GM03348 (cell line): ENCODE measurements at regions not wholly inside any gene's neighbourhood (a gene's known extent, or its start where the extent isn't known, plus 50 kb on each side); places are given as distances from the start of the nearest gene placed in this dataset.
"Not testable (repeated sequence)": the region's sequence is repeated elsewhere in the genome, so short reads cannot be mapped to it uniquely, and the experiment has no call there.

Source experiments
- DNase-seq: peaks from one replicate; pipeline ENCODE4 v3.0.0; 2012; ENCODE audit warnings: low spot score

DNA sequence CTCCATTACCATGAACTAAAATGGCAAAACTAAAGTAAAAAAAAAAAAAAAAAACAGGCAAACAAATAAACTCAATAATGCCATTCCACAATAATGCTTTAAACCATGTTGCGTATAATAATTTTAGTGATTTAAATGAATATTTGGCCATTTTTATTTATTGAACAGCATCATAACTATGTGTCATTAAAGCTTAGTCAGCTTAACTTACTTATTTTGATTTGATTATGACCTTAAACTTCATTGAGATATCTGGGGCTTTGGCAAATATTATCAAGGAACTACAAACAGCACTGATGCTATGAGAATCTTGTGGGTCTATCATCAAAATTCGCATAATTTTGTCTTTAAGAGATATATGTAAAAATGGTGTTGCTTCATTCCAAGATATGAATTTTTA, 1610.3 kb upstream of the NUDT12 start:
- no peak for DNase-seq

DNA sequence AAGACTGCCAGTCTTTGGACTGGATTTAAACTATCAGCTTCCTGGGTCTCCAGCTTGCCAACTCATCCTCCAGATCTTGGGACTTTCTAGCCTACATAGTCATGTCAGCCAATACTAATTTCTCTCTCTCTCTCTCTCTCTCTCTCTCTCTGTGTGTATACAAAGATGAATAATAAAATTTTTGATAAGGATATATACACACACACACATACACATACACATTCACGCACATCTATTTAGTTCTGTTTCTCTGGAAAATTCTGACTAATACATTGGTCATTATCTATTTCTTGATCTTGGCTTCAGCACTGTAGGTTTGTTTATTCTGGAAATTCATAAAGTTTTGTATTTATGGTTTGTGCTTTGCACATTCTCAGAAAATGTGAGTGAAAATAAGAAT, 1606.2 kb upstream of the NUDT12 start:
- DNase-seq = no peak

DNA sequence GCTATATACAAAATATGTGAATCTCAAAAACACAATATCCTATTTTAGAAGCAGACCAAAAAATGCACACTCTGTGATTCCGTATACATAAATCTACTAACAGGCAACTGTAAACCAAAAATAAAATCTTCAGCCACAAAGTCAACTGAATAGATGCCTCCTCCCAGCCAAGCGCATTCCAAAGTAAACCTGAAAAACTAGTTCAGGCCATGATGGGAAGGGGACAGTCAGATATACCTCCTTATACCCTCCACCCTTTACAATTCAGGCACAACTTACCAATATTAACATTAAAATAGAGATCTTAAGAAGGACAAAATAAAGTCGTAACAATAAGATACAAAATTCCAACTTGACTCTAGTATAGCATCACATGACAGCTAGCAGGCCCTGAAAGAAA, 1604.5 kb upstream of the NUDT12 start:
- no peak for DNase-seq

DNA sequence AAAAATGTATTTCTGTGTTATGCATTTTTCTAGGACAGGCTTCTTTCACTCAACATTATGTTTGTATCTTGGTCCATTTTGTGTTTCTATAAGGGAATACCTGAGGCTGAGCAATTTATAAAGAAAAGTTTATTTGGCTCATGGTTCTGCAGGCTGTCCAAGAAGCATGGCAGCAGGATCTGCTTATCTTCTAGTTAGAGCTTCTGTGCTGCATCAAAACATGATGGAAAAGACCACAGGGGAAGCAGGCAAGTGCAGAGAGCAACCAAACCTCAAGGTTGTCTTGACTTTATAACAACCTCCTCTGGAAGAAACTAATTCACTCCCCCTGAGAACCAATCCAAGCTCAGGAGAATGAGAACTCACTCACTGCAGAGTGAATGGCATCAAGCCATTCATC, 1601.0 kb upstream of the NUDT12 start:
- DNase-seq = no peak

DNA sequence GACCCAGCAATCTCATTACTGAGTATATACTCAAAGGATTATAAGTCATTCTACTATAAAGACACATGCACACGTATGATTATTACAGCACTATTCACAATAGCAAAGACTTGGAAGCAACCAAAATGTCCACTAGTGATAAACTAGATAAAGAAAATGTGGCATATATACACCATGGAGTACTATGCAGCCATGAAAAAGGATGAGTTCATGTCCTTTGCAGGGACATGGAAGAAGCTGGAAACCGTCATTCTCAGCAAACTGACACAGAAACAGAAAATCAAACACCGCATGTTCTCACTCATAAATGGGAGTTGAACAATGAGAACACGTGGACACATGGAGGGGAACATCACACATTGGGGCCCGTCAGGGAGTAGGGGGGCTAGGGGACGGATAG, 1600.0 kb upstream of the NUDT12 start:
- not testable (repeated sequence) for DNase-seq

DNA sequence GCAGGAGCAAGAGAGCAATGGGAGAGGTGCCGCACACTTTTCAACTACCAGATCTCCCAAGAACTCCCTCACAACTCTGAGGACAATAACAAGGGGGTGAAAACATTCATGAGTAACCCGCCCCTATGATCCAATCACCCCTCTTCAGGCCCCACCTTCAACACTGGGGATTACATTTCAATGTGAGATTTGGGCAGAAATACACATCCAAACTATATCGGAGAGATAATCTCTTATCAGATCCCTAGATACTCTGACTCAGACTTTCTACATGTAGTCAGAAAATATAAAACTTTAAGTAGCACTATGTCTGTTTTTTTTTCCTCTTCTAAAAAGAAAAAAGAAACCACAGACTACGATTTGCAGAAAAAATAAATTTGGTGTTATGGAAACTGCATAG, 1595.9 kb upstream of the NUDT12 start:
- DNase-seq = no peak

DNA sequence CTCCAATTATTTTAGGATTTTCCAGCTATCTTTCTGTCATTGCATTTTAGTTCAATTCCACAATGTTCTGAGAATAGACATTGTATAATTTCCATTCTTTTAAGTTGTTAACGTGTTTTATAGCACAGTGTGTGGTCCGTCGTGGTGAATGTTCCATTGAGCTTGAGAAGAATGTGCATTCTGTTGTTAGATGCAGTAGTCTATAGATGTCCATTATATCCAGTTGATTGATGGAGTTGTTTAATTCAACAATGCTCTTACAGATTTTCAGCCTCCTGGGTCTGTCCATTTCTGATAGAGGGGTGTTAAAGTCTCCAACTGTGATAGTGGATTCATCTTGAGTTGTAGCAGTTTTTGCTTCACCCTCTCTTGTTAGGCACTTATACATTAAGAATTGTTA, 1587.7 kb upstream of the NUDT12 start:
- no peak for DNase-seq

DNA sequence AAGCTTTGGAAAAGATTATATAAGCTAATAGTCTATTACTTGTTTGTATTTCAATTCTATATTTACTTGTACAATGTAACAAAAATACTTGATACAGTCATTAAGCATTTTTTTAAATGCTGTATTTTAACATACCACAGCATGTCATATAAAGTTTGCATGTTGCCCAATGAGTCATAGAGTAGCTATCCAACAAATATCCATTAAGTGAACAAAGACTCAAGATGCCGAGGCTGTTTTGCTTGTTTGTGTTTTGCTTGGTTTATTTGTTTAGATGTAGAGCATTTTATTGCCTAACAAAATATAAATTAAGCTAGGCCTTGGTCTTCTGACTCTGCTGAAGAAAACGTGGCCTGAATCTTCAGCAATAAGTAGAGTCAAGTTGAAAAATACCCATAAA, 1584.3 kb upstream of the NUDT12 start:
- no peak for DNase-seq

DNA sequence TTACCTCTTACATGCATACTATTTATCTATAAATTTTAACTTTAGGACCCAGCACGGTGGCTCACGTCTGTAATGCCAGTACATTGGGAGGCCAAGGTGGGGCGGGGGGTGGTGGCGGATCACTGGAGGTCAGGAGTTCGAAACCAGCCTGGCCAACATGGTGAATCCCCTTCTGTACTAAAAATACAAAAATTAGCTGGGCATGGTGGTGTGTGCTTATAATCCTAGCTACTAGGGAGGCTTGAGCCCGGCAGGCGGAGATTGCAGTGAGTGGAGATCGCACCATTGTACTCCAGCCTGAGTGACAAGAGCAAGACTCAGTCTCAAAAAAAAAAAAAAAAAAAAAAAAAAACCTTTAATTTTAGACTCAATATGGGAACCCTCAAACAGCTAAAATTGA, 1582.6 kb upstream of the NUDT12 start:
- no peak for DNase-seq

DNA sequence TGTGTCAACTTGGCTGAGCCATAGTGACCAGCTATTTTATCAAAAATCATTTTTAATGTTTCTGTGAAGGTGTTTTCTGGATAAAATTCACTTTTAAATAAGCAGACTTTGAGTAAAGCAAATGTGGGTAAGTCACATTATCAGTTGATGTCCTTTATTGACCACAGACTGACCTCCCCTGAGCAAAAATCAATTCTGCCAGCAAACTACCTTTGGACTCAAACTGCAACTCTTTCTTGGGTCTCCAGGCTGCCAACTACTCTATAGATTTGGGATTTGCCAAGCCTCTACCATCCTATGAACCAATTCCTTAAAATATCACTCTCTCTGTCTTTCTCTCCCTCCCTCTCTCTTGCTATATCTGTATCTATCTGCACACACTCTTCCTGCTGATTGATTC, 1571.7 kb upstream of the NUDT12 start:
- DNase-seq = no peak

DNA sequence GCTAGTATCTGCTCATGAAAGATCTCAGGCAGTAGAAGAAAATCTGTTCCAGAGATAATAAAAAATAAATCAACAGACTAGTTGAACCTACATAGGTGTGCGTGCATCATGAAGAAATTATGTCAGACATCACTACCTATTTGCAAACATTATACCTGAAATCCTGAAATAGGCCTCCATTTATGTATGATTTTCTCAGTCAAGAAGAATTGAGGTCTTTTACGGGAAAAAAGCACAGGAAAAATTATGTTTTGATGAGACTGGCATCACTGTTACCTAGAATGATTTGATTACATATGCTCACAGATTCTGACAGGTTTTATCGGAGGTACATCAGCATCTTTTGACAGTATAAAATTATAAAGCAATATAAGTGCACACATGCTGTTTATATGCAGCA, 1570.5 kb upstream of the NUDT12 start:
- DNase-seq = no peak

DNA sequence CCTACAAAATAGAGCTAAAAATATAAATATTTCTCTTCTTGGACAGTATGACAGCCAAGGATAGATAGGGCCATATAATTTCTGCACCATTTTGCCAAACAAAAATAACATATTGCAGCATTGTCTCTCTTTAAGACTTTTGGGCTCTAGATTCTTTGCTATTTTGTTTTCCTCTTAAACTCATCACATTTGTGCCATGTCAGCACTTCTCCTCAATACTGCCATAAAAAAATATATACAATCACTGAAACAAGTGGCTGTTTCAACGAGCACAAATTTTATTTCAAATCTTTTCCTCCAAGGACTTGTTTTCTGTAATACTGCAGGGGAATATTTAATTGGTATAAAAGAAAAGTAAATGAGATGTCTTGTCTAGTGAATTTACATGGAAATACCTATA, 1570.0 kb upstream of the NUDT12 start:
- no peak for DNase-seq

DNA sequence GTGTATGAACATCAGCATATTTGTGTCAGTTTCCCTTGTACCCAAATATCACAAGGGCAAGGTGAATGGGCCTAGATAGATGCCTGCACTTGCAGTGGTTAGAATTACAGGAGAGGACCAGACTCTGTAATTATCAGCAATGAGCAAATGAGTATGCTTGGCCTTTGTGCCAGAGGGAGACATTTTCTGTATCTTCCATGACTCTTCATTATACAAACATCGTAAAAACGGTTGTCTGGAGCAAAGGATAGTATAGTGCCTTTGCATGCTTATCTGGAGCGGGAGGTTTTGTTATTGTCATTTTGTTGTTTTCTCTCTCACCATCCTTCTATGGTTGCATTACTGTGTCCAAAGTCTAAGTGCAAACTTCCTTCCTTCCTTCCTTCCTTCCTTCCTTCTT, 1568.5 kb upstream of the NUDT12 start:
- no peak for DNase-seq

DNA sequence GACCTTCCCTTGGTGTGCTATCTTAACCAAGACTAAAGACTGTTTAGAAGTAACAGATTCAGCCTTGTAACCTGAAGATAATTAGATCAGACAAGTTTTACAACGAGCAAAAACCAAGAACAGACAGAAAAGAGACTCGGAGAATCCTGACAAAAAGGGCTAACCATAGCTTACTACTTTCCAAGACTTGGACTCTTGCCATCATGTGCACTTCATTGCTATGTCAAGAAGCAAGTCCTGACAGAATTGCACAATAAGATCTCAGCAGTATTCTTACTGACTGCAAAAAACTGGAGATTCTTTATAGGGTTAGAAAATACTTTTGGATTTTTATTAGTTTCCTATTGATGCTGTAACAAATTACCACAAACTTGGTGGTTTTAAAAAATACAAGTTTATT, 1539.0 kb upstream of the NUDT12 start:
- no peak for DNase-seq

DNA sequence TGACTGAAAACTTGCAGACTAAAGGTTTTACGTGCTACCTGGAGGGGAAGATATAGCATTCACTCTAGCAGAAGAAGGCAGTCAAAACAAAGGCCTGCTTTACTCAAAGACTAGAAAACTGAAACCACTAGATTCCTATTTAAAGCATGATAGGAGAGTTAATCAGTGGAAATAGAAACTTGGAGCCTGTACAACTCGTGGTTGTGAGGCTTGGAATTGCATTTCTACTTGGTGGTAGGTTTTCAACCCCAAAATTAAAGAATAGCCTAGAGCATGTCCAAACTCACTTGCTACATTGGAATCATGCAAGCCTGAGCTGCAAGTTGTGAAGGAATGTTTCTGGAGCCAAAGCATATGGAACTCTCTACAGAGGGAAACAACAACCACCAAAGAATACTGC, 1526.4 kb upstream of the NUDT12 start:
- DNase-seq = no peak

DNA sequence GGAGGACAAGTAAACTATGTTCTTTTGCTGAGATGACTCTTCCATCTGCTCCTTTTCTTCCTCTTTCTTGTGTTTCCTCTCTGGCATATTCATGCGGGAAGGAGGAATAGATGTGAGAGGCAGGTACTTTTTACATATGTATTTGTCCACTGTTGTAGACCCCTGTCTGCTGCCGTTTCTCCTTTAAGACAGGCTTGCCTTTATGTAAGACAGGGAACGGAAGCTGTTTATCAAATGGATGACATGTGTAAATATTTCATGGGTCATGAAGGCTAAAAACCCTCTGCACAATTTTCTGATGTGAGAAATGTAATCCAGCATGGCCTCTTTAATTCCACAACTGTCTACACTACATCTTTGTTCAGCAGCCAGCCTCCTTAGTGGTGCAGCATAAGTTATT, 1525.5 kb upstream of the NUDT12 start:
- no peak for DNase-seq

DNA sequence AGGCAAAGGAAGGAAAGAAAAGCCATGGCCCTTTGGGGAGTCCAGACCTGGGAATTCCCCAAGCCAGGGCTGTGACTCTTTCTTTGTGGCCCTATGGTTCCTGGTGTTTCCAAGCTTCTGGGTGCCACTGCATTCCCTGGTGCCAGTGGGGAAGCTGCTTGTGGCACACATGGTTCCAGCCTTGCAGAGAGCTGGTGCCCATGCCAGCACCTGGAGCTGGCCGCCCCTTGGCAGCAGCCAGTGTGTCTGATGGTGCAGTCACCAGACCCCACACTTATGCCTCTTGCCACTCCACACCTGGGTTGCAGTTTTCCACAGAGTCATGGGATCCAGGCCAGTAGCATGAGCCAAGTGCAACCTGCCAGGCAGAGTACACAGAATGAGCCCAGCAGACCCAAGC, 1495.3 kb upstream of the NUDT12 start:
- no peak for DNase-seq

DNA sequence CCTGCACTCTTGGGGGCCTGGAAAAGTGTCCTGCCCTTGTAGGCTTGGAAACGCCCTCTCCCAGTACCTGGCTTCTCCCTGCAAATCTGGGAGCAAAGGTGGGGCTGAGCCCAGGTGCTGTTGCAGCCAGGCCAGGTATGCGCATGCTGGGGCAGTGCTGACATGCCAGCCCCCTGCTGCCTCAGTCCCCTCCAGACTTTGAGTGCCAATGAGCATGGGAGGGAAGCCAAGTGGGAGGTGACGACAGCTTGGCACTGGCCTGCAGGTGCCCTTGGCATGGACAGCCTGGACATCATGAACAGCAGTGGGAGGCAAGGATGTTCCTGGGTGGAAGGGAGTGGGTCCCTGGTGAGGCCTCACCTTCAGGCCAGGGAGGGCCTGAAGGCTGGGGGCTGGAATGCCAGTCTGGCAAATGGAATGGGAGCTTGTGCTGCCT, 1494.4 kb upstream of the NUDT12 start:
- no peak for DNase-seq

DNA sequence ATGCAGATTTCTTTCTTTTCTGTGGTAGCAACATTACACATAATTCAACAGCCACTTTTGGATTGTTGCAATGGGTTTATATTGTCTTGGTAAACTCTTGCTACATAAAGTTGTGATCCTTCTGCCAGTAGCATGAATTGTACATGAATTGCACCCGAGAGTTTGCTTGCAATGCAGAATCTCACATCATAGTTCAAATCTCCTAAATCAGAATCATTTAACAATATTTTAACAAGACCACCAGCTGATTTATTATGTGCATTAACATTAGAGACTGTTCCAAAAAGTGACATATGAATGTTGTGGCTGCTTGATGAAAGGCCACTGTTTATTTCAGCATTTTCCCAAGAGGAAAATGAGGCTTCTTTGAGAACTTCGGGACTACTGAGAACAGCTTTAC, 1491.8 kb upstream of the NUDT12 start:
- DNase-seq = no peak

DNA sequence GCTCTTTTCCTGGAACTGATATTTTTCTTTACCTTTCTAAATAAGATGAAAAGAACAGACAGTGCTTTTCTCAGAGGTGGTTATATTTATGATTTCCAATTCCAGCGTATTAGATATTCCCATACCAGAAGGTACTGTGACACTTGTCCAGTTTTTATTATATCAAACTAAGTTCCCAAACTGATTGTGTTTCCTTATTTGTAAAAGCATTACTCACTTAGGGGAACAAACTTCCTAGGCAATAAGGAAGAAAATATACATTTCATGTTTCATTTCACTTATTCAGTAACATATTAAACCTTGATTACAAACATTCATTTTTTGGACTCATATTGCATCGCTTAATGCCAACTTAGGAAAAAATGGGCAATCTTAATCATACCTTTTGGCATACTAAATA, 1480.0 kb upstream of the NUDT12 start:
- DNase-seq = no peak

DNA sequence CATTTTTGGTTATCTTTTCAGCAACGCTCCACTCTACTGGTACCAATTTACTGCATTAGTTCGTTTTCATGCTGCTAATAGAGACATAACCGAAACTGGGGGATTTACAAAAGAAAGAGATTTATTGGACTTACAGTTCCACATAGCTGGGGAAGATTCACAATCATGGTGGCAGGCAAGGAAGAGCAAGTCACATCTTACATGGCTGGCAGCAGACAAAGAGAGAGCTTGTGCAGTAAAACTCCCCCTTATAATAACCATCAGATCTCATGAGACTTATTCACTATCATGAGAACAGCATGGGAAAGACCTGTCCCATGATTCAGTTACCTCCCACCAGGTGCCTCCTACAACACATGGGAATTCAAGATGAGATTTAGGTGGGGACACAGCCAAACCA, 1474.2 kb upstream of the NUDT12 start:
- not testable (repeated sequence) for DNase-seq

DNA sequence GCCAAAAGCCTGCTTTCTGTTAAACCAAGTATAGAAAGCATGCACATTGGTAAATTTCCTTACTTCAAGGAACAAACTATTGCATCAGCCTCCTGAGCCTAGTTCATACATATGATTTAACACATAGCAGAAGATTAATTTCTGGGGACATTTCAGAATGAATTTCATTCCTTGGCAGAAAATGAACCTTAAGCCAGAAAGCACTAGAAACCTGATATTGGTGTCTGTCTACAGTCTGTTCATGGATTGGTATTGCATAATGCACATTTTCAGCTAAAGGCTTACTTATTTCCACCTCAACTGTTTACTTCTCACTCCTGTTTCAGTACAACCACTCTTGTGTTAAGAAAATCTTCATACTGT, 1471.8 kb upstream of the NUDT12 start:
- DNase-seq = no peak

DNA sequence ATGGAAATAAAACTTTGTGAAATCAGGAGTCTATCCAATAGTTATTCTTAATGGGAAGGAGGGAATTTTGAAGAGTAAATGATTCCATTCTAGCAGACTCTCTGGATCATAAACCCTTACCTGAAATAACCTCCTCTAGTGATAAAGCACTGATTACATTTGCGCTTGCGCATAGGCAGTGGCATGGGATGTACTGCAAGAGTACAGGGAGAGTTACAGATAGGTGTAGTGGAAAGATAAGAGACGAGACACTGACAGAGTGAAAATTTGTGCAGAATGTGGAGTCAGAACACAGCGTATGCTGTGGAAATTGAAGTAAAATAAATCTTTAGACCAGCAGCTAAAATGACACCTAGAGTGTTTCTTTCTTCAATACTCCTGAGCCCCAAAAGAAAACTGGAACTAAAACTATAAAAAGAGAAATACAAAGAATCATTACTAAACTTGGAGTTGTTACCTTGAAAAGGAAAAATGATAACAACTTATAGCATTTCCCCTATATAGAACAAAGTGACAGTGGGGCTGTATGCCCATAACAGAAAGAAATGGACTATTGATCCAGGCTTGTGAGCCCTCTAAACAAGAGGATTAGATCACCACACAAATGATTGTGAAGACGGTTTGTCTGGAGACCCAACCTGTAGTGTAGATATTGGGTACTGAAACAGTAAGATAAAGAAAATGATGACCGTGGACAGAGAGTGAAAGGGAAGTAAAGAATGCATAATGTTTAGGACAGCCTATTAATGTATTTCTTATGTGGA, 1471.2 kb upstream of the NUDT12 start:
- DNase-seq = no peak

DNA sequence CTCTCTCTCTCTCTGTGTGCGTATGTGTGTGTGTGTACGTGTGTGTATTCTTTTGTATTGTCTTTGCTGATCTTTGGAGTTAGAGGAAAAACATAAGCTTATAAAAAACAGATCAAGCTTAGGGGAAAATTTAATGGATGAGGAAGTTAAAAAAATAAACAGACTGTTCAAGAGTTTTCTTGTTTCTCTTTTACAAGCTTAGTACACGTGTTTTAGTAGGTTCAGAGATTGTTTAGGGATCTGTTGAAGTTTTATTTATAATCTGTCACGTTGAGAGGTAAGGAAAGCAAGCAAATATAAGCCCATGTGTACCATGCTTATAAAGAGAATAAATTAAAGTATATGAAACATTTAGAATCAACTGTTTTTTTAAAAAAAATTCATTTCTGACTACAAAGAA, 1470.3 kb upstream of the NUDT12 start:
- no peak for DNase-seq

DNA sequence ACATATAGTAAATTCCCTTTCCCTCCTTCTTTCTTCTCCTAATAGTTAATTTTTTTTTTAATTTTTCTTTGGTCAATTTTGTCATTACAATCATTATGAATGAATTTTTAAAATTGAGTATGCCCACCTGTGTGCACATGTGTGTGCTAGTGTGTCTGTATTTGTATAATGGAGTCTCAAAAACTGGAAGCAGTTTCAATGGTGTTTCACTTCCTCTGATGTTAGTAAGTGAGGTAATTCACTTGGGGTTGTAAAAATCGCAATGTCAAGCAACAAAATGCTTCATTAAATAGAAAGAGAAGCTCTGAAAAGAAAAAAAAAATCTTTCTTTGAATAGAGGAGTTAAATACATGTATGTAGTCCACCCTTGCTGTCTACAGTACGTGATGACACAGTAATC, 1467.6 kb upstream of the NUDT12 start:
- no peak for DNase-seq
